Endodermal cell (in vitro differentiated cells): ENCODE measurements at regions not wholly inside any gene's neighbourhood (a gene's known extent, or its start where the extent isn't known, plus 50 kb on each side); places are given as distances from the start of the nearest gene placed in this dataset.

Experiments
- DNase-seq: peaks from one replicate; pipeline ENCODE4 v3.0.0-alpha.2; 2017
- H3K27ac ChIP-seq: 2 replicates; pipeline ENCODE4 v1.5.1; 2013; ENCODE audit warnings: mild to moderate bottlenecking, low read depth, low read length, moderate library complexity
- H3K27me3 ChIP-seq: 2 replicates; pipeline ENCODE4 v1.6.1; 2013; ENCODE audit warnings: mild to moderate bottlenecking, low read length, moderate library complexity; ENCODE audit not compliant: insufficient read depth, control insufficient read depth, poor library complexity, severe bottlenecking
- H3K36me3 ChIP-seq: 2 replicates; pipeline ENCODE4 v1.7.0; 2013; ENCODE audit warnings: mild to moderate bottlenecking, low read length, moderate library complexity; ENCODE audit not compliant: control insufficient read depth, insufficient read depth
- H3K4me1 ChIP-seq: one replicate; pipeline ENCODE4 v1.7.0; 2013; ENCODE audit warnings: low read length; ENCODE audit not compliant: control insufficient read depth, insufficient read depth
- H3K4me3 ChIP-seq: 2 replicates; pipeline ENCODE4 v1.5.1; 2013; ENCODE audit warnings: mild to moderate bottlenecking, low read length, moderate library complexity
- H3K9ac ChIP-seq: 2 replicates; pipeline ENCODE4 v1.6.1; 2013; ENCODE audit warnings: mild to moderate bottlenecking, low read length, moderate library complexity; ENCODE audit not compliant: poor library complexity, severe bottlenecking; ENCODE audit errors: extremely low read depth
- H3K9me3 ChIP-seq: 2 replicates; pipeline ENCODE4 v1.6.1; 2013; ENCODE audit warnings: mild to moderate bottlenecking, low read length, moderate library complexity; ENCODE audit not compliant: control insufficient read depth
- H3K27ac Mint-ChIP-seq: 2 replicates; pipeline ENCODE4 v1.8.0; 2020; ENCODE audit warnings: mixed read lengths
- H3K27me3 Mint-ChIP-seq: 2 replicates; pipeline ENCODE4 v1.8.0; 2021; ENCODE audit warnings: mild to moderate bottlenecking, mixed read lengths; ENCODE audit not compliant: insufficient read depth
- H3K36me3 Mint-ChIP-seq: 2 replicates; pipeline ENCODE4 v1.8.0; 2020; ENCODE audit warnings: low read depth, mixed read lengths
- H3K4me1 Mint-ChIP-seq: 2 replicates; pipeline ENCODE4 v1.8.0; 2020; ENCODE audit warnings: mixed read lengths
- H3K4me3 Mint-ChIP-seq: 2 replicates; pipeline ENCODE4 v1.8.0; 2020; ENCODE audit warnings: mild to moderate bottlenecking, moderate library complexity, mixed read lengths
- H3K9me3 Mint-ChIP-seq: 2 replicates; pipeline ENCODE4 v1.8.0; 2020; ENCODE audit warnings: mild to moderate bottlenecking, mixed read lengths
- CTCF ChIP-seq: fragments of 200-600 bp; sonication (generic); conservative IDR thresholded peaks from 2 replicates; pipeline ENCODE4 v1.5.0; 2021; ENCODE audit warnings: antibody characterized with exemption, mild to moderate bottlenecking
- WGBS, 2 experiments: methylation state at CpG; one replicate each; pipeline versions ENCODE4 v1.1.5 to v1.1.7; 2013; ENCODE audit warnings: missing lambda C conversion rate in 2 of 2, mixed read lengths in 1 of 2; ENCODE audit not compliant: insufficient coverage in 1 of 2, insufficient read length in 1 of 2; 5-methylcytosine and 5-hydroxymethylcytosine counted together

DNA sequence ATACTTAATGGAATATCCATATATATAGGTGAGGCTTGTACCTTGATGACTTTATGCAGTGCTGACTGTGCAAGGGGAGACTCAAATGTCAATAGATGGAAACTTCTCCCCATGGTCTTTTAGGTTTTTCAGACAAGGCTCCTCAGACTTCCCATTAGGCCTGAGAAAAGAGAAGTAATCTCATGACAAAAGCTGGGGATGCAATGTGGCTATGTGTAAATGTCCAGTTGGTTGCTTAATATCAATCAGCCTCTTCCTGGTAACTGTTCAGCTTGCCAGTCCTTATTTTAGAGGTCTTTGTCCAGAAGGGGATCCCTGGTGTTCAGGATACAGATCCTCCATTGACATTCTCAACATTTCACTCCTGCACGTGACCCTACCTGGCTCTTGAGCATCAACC lies 621.1 kb upstream of the CDH18 start:
- Histone ChIP-seq H3K4me3 (no peak overlapping the region), H3K27ac (no peak overlapping the region), H3K27me3 (no peaks in the 10 kb centered on the region), H3K9ac (no peak overlapping the region), H3K9me3 (no peaks in the 10 kb centered on the region), H3K4me1 (no peaks in the 10 kb centered on the region), H3K36me3 (no peaks in the 10 kb centered on the region)
- H3K4me3 Mint-ChIP-seq: no peak overlapping the region
- 96% methylated on average over 1 of the region's 1 CpG; no CpG with 5 or more reads in 1 of the 2 experiments for WGBS, 2 experiments
- TF ChIP-seq CTCF: no peak
- DNase-seq: no peak
- H3K27me3 Mint-ChIP-seq: no peaks in the 10 kb centered on the region
- no peaks in the 10 kb centered on the region for H3K36me3 Mint-ChIP-seq
- H3K9me3 Mint-ChIP-seq: peaks cover 7% of the 10 kb centered on the region
- peaks cover 9% of the 10 kb centered on the region for H3K4me1 Mint-ChIP-seq
- no peak overlapping the region for H3K27ac Mint-ChIP-seq

DNA sequence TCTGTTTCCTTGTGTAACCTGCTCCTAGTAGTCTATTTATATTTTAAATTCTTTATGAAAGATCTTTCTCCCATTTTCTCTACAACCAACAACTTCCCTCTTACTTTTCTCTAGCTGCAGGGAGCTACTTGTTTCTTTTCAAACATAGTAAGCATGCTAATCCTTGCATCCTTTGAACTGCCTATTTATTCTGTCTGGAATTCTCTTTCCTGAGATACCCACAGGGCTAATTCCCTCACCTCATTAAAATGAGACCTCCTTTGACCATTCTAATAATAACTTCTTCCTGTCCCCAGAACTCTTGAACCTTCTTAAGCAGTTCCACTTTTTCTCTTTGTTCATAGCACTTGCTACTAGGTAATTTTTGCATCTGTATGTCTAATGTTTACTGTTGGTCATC lies 620.6 kb upstream of the CDH18 start:
- Histone ChIP-seq H3K9ac (no peak overlapping the region), H3K27ac (no peak overlapping the region), H3K27me3 (no peaks in the 10 kb centered on the region), H3K36me3 (no peaks in the 10 kb centered on the region), H3K4me1 (no peaks in the 10 kb centered on the region), H3K9me3 (no peaks in the 10 kb centered on the region), H3K4me3 (no peak overlapping the region)
- H3K4me1 Mint-ChIP-seq: peaks cover 9% of the 10 kb centered on the region
- H3K27me3 Mint-ChIP-seq: no peaks in the 10 kb centered on the region
- H3K36me3 Mint-ChIP-seq: no peaks in the 10 kb centered on the region
- H3K9me3 Mint-ChIP-seq: peaks cover 5% of the 10 kb centered on the region
- no peak overlapping the region for H3K27ac Mint-ChIP-seq
- no peak overlapping the region for H3K4me3 Mint-ChIP-seq
- DNase-seq: no peak
- no peak for TF ChIP-seq CTCF

DNA sequence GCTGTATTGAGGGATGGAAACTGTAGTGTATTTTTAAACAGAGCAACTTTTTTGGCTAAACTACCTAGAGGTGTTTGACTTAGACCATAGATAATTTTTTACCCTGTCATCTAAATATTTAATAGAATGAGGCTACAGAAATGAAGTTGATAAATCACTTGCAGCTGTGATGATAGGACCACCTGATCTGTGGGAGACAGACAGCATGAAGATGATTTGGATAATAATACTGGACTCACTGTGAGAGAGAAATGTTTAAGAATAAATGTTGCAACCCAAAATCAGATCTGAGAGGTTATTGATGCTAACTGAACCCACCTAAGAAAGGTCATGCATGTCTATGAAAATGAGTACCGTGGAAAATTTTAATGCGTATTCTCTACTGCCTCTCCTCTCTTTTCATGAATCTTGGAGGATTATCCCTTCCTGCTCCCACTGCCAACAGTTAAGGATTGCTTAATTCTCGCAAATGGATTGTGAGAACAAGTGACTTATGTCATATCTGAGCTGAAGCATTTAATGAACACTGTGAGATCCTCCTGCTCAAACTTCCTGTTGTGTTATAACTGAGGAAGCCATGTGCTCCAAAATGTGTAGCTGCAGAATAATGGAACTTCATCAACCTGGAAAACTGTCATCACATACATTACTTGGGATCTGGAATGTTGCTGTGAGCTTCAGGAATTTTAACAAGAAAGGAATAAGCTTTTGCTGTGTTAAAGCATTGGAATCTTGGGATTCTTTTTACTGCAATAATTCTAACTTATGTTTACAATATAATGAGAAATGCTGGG lies 617.9 kb upstream of the CDH18 start:
- Histone ChIP-seq H3K4me3 (no peak overlapping the region), H3K27me3 (no peaks in the 10 kb centered on the region), H3K36me3 (no peaks in the 10 kb centered on the region), H3K9ac (no peak overlapping the region), H3K9me3 (no peaks in the 10 kb centered on the region), H3K27ac (no peak overlapping the region), H3K4me1 (no peaks in the 10 kb centered on the region)
- Mint-ChIP-seq H3K27ac (no peak overlapping the region), H3K27me3 (peaks cover 2% of the 10 kb centered on the region), H3K4me1 (peaks cover 11% of the 10 kb centered on the region), H3K9me3 (no peaks in the 10 kb centered on the region), H3K4me3 (no peak overlapping the region), H3K36me3 (no peaks in the 10 kb centered on the region)
- 100% methylated on average over 1 to 3 of the region's 3 CpGs for WGBS, 2 experiments
- DNase-seq: no peak
- TF ChIP-seq CTCF: no peak
